OCI-LY7 (cell line): ENCODE measurements at regions not wholly inside any gene's neighbourhood (a gene's known extent, or its start where the extent isn't known, plus 50 kb on each side); places are given as distances from the start of the nearest gene placed in this dataset.

Source experiments
- CTCF ChIP-seq: fragments of 200-600 bp; sonication (generic); conservative IDR thresholded peaks from 2 replicates; pipeline ENCODE4 v1.5.1; 2014; ENCODE audit warnings: mild to moderate bottlenecking, antibody characterized with exemption, low read length, moderate library complexity, mixed read lengths
- EZH2phosphoT487 ChIP-seq: fragments of 200-600 bp; sonication (generic); IDR thresholded peaks from 2 replicates; pipeline ENCODE4 v1.6.1; 2018; ENCODE audit warnings: low read depth, borderline replicate concordance, mild to moderate bottlenecking, mixed run types, antibody characterized with exemption, low read length, moderate library complexity, mixed read lengths

- no peak for TF ChIP-seq CTCF
- TF ChIP-seq EZH2phosphoT487: no peak
Measured at GRCh38 chr1:115450501-115451040, 112.5 kb upstream of the NGF start.
